Renal pelvis (tissue), 1 donor: ENCODE measurements at regions not wholly inside any gene's neighbourhood (a gene's known extent, or its start where the extent isn't known, plus 50 kb on each side); places are given as distances from the start of the nearest gene placed in this dataset.
"Not testable (repeated sequence)": the region's sequence is repeated elsewhere in the genome, so short reads cannot be mapped to it uniquely, and the experiment has no call there.

Experiments
- DNase-seq: peaks from one replicate; pipeline ENCODE4 v3.0.0-alpha.2; 2013

- DNase-seq = no peak
These were observed 298.3 kb downstream of the TRIML1 start for GRCh38 chr4:188437535-188437934.

- DNase-seq = not testable (repeated sequence)
These were observed 299.2 kb downstream of the TRIML1 start for GRCh38 chr4:188438391-188438824.

GRCh38 chr4:188439641-188440311 is 300.5 kb downstream of the TRIML1 start:
- no peak for DNase-seq

DNA sequence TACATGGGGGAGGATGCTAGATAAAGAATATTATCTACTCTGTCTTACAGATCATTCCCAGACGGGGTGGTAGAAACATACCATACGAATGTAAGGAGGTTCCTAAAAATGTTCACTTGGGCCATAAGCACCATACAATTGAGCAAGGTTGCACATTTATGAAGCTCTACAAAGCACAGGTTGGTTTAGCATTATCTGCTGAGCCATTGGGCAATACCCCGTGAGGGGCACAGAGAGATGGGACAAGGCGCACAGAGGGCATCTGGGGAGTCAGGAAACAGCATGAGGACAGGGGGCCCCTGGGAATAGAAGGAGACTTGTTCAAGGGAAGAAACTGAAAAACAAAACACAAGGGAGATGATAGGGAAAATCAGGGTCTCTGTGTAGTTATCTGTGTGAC is 305.3 kb downstream of the TRIML1 start:
- DNase-seq = no peak

DNA sequence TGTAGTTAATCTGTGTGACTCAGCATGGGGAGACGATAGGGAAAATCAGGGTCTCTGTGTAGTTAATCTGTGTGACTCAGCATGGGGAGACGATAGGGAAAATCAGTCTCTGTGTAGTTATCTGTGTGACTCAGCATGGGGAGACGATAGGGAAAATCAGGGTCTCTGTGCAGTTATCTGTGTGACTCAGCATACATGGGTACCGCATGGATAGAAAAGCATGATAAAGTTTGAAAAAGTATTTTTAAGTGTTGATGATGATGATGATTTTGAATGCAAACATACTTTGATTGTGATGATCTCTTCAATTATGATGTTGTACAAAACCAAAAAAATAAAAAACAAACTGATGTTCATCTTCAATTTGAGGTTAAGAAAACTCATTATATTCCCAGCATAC is 309.8 kb downstream of the TRIML1 start:
- not testable (repeated sequence) for DNase-seq

GRCh38 chr4:188450571-188450970 is 311.3 kb downstream of the TRIML1 start:
- DNase-seq = no peak

DNA sequence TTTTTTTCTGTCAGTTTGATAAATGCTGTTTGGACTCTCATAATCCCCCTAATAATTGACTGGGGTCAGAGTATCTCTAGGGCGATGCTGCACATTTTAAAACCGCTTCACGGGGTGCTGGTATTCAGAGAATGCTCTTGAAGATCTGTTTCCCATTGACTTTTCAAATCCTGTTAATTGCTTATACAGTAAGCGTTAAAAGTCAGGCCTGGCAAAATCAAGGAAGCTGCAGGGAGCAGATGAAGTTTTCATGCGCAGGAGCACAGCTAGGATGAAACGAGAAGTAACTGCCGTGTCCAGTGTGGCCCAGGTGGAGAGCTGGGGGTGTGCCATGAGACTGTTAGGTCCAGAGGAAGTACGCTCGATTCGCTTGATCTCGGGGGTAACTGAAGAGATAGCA is 312.9 kb downstream of the TRIML1 start:
- no peak for DNase-seq

GRCh38 chr4:188454575-188454974 is 315.3 kb downstream of the TRIML1 start:
- no peak for DNase-seq

DNA sequence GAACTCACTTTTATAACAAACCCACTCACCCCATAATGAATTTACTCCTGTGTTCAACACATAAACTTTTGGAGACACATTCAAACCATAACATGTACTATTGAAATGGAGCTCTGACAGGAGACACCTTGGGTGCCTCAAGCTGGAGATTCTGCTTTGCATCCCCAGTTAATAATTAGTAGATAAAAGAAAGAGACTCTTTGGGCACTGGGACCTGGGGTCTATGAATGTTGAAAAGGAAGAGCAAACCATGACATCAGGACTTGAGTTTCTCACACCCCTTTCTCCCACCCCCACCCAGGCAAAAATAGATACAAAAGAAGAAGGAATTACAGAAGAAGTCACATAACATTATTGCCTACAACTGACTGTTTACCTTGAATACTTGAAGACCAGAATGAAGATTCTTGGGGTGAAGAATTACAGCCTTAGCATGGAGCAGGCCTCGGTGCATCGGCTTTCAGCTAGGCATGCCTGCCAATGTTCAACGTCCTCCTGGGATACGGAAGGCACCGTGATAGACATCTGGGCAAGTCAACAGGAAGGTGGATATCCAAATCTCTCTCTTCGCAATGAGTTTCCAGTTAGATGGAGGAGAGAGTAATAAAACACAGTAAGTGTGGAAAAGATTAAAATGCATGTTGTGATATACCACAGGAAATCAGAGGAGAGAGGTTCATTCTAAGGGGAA is 316.0 kb downstream of the TRIML1 start:
- no peak for DNase-seq

- DNase-seq = no peak
These were observed 320.1 kb downstream of the TRIML1 start for GRCh38 chr4:188459381-188459780.

GRCh38 chr4:188463909-188464308 is 324.7 kb downstream of the TRIML1 start:
- no peak for DNase-seq

- DNase-seq = no peak
These were observed 326.8 kb downstream of the TRIML1 start for GRCh38 chr4:188466001-188466400.

GRCh38 chr4:188484256-188484655 is 345.0 kb downstream of the TRIML1 start:
- no peak for DNase-seq

DNA sequence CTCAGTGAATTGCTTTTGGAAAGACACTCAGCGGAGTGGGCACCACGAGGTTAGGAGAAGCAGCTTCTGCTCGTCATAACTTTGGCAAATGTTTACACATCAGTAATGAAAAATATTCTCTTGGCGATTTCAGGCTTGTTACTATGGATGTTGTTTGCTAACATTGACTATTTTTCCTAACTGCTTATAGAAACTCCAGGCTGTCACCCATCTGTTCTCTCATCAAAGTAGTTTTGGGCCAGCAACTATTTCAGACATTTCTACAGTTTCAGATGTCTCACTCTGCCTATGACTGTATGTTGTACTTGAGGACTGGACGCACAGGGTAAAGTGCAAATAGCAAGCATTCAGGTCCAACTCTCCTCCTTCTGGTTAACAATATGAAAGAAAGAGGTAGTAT is 346.7 kb downstream of the TRIML1 start:
- DNase-seq = no peak

GRCh38 chr4:188492886-188493285 is 353.6 kb downstream of the TRIML1 start:
- peak; percentile 3 for DNase-seq

DNA sequence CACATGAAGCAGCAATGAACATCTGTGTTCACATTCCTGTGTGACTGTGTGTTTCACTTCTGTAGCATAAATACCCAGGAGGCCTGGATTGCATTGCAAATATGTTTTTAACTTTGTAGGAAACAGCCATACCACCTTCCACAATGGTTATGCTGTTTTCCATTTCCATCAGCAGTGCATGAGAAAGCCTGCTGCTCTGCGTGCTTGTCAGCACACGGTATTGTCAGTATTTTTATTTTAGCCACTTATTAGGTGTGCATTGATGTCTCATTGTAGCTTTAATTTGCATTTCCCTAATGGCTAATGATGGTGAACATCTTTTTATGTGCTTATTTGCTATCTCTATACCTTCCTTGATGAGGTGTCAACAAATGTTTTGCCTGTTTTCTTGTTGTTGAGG is 355.9 kb downstream of the TRIML1 start:
- no peak for DNase-seq

DNA sequence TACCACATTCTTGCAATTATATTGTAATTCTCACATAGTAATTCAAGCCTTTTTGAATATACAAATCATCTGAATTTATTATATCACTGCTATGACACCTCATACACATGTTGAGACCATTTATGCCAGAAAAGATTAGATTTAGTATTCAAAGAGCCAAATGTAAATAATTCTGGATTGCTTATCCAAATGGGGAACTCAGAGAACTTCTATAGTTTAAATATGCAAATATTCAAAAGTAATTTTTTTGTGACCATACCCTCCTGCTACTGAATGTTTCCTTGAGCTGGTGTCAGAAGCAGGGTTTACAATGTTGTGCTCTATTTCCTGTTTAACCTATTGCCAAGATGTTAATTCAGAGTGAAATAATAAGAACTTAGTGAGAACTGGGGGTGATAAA is 372.2 kb downstream of the TRIML1 start:
- DNase-seq = no peak

- DNase-seq = no peak
These were observed 393.5 kb downstream of the TRIML1 start for GRCh38 chr4:188532751-188533150.

GRCh38 chr4:188534297-188534696 is 395.1 kb downstream of the TRIML1 start:
- no peak for DNase-seq

DNA sequence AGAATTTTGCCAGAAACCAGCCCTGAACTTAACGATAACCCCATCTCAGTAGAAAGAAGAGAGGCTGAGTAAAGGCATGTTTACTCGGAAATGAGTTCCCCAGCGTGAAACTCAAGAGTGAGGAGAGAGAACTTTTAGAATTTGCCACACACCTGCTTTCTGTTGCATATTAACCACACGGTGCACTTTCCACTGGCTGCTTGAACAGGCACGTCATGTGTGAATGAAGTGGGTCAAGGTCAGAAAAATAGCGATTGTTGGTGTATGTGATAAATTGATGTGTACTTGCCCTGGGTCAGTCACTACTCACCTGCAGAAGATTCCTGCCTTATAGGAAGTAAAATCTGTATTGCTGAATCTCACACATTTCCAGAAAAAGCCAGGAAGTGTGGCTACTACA is 395.7 kb downstream of the TRIML1 start:
- DNase-seq = no peak

GRCh38 chr4:188536826-188537225 is 397.6 kb downstream of the TRIML1 start:
- DNase-seq = no peak

DNA sequence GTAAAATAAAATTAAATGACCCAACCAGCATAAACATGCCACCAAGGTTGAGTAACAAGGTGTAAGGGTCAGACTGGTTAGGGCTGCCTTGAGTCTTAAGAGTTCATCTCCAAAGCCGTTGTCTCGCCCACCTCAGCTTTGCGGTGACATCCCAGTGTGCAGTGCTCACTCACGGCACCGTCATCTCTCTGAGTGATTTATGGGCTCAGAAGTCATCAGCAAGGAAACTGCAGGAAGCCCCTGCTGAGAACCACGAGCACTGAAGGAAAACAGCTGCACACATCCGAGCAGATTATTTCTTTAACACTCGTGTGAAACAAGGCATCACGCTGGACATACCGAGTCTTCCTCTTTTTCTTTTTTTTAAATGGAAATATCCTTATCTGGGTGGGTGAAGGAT is 411.1 kb downstream of the TRIML1 start:
- peak; percentile 21 for DNase-seq

GRCh38 chr4:188551156-188551555 is 411.9 kb downstream of the TRIML1 start:
- no peak for DNase-seq

- no peak for DNase-seq
These were observed 413.6 kb downstream of the TRIML1 start for GRCh38 chr4:188552741-188553275.
